ENCODE measurements at regions not wholly inside any gene's neighbourhood (a gene's known extent, or its start where the extent isn't known, plus 50 kb on each side); places are given as distances from the start of the nearest gene placed in this dataset.

DNA sequence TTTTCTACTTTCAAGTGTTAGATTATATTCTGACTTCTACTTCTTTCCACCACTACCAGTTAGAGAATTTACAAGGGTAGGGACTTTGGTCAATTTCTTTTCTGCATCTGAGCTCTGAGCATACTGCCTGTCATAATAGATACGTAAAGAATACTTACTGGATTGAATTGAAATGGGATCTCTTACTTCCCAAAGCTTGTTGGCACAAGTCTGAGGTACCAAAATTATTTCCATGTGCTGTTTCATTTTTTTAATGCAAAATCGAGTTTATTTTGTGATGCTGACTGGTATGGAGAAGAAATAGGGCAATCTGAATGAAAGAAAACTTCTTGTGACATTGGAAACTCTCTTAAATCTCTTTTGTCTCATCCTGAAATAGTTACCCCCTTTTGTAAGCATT, 428.9 kb downstream of the SPATA31D1 start (continued):
- TF ChIP-seq ZNF175 (tag by site-specific recombination; IDR thresholded peaks at IDR 0.05): no peak
- TF ChIP-seq ZNF561 (tag by site-specific recombination; IDR thresholded peaks at IDR 0.05; ENCODE audit: borderline replicate concordance): no peak
- no peak for TF ChIP-seq ZNF621 (tag by site-specific recombination; IDR thresholded peaks at IDR 0.05)
- TF ChIP-seq SETDB1 (IDR thresholded peaks at IDR 0.05; ENCODE audit: insufficient read length, low read length): no peak
- TF ChIP-seq ZNF830 (tag by site-specific recombination; IDR thresholded peaks at IDR 0.05; ENCODE audit: low read depth): no peak
- TF ChIP-seq ZFHX2 (tag by site-specific recombination; conservative IDR thresholded peaks at IDR 0.05): no peak

DNA sequence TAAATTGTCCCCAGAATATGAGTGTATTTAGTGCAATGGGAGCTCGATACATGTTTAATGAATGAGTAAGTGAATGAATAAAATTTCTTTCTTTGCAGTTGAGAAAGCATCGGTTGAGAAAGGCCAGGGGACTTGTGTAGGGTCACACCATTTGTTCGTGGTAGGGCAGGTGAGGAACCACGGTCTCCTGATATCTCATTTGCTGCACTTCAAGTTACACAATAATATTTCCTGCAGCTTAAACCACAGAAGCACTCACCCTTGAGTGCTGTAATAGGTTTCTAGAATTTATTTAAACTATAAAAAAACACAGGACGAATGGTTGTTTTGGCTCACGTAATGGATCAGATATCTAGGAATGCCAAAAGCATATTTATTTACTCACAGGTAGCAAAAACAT, 429.8 kb downstream of the SPATA31D1 start:
- TF ChIP-seq, protein P1, sequence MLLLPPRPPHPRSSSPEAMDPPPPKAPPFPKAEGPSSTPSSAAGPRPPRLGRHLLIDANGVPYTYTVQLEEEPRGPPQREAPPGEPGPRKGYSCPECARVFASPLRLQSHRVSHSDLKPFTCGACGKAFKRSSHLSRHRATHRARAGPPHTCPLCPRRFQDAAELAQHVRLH (tag by site-specific recombination; IDR thresholded peaks at IDR 0.05): no peak
- TF ChIP-seq SP2 (tag by site-specific recombination; IDR thresholded peaks at IDR 0.05) (no peak), ZNF776 (tag by site-specific recombination; IDR thresholded peaks at IDR 0.05; ENCODE audit: borderline replicate concordance) (no peak), ZNF341 (tag by site-specific recombination; IDR thresholded peaks at IDR 0.05; ENCODE audit: low read depth) (no peak), YY1 (tag by site-specific recombination; IDR thresholded peaks at IDR 0.05) (no peak), ZNF138 (tag by site-specific recombination; IDR thresholded peaks at IDR 0.05; ENCODE audit: borderline replicate concordance) (no peak), ZNF350 (tag by site-specific recombination; IDR thresholded peaks at IDR 0.05) (no peak), GLI2 (tag by site-specific recombination; IDR thresholded peaks at IDR 0.05; ENCODE audit: borderline replicate concordance, low read depth) (no peak), ZXDB (tag by site-specific recombination; IDR thresholded peaks at IDR 0.05) (no peak), ZNF221 (tag by site-specific recombination; IDR thresholded peaks at IDR 0.05; ENCODE audit: borderline replicate concordance) (no peak), ZNF140 (tag by site-specific recombination; IDR thresholded peaks at IDR 0.05) (no peak), TRIM28 (IDR thresholded peaks at IDR 0.05; ENCODE audit: borderline replicate concordance, low read length) (no peak), YY2 (tag by site-specific recombination; IDR thresholded peaks at IDR 0.05) (no peak), ZNF837 (tag by site-specific recombination; IDR thresholded peaks at IDR 0.05) (no peak), SCRT1 (tag by site-specific recombination; IDR thresholded peaks at IDR 0.05; ENCODE audit: borderline replicate concordance) (no peak), ZNF626 (tag by site-specific recombination; IDR thresholded peaks at IDR 0.05) (no peak)
- TF ChIP-seq, protein P2, sequence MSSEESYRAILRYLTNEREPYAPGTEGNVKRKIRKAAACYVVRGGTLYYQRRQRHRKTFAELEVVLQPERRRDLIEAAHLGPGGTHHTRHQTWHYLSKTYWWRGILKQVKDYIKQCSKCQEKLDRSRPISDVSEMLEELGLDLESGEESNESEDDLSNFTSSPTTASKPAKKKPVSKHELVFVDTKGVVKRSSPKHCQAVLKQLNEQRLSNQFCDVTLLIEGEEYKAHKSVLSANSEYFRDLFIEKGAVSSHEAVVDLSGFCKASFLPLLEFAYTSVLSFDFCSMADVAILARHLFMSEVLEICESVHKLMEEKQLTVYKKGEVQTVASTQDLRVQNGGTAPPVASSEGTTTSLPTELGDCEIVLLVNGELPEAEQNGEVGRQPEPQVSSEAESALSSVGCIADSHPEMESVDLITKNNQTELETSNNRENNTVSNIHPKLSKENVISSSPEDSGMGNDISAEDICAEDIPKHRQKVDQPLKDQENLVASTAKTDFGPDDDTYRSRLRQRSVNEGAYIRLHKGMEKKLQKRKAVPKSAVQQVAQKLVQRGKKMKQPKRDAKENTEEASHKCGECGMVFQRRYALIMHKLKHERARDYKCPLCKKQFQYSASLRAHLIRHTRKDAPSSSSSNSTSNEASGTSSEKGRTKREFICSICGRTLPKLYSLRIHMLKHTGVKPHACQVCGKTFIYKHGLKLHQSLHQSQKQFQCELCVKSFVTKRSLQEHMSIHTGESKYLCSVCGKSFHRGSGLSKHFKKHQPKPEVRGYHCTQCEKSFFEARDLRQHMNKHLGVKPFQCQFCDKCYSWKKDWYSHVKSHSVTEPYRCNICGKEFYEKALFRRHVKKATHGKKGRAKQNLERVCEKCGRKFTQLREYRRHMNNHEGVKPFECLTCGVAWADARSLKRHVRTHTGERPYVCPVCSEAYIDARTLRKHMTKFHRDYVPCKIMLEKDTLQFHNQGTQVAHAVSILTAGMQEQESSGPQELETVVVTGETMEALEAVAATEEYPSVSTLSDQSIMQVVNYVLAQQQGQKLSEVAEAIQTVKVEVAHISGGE (tag by site-specific recombination; conservative IDR thresholded peaks at IDR 0.05; ENCODE audit: low read depth): no peak
- TF ChIP-seq, protein P3, sequence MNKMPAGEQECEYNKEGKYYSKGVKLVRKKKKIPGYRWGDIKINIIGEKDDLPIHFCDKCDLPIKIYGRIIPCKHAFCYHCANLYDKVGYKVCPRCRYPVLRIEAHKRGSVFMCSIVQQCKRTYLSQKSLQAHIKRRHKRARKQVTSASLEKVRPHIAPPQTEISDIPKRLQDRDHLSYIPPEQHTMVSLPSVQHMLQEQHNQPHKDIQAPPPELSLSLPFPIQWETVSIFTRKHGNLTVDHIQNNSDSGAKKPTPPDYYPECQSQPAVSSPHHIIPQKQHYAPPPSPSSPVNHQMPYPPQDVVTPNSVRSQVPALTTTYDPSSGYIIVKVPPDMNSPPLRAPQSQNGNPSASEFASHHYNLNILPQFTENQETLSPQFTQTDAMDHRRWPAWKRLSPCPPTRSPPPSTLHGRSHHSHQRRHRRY (tag by site-specific recombination; IDR thresholded peaks at IDR 0.05): no peak
- TF ChIP-seq, protein P4, sequence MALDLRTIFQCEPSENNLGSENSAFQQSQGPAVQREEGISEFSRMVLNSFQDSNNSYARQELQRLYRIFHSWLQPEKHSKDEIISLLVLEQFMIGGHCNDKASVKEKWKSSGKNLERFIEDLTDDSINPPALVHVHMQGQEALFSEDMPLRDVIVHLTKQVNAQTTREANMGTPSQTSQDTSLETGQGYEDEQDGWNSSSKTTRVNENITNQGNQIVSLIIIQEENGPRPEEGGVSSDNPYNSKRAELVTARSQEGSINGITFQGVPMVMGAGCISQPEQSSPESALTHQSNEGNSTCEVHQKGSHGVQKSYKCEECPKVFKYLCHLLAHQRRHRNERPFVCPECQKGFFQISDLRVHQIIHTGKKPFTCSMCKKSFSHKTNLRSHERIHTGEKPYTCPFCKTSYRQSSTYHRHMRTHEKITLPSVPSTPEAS (tag by site-specific recombination; IDR thresholded peaks at IDR 0.05): no peak
- TF ChIP-seq, protein P5, sequence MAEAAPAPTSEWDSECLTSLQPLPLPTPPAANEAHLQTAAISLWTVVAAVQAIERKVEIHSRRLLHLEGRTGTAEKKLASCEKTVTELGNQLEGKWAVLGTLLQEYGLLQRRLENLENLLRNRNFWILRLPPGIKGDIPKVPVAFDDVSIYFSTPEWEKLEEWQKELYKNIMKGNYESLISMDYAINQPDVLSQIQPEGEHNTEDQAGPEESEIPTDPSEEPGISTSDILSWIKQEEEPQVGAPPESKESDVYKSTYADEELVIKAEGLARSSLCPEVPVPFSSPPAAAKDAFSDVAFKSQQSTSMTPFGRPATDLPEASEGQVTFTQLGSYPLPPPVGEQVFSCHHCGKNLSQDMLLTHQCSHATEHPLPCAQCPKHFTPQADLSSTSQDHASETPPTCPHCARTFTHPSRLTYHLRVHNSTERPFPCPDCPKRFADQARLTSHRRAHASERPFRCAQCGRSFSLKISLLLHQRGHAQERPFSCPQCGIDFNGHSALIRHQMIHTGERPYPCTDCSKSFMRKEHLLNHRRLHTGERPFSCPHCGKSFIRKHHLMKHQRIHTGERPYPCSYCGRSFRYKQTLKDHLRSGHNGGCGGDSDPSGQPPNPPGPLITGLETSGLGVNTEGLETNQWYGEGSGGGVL (tag by site-specific recombination; IDR thresholded peaks at IDR 0.05): no peak
- H3K9me3 ChIP-seq (ENCODE audit: control insufficient read depth, insufficient read depth, low read depth, low read length): no peaks in the 10 kb centered on the region
- ChIA-PET CTCF (no interaction called here), POLR2A (no interaction called here)
- no peaks in the 10 kb centered on the region for H3K4me1 ChIP-seq (ENCODE audit: control insufficient read depth, insufficient read depth, low read length)
- no peak overlapping the region for H3K4me3 ChIP-seq (ENCODE audit: low read depth, low read length)
- H3K27ac ChIP-seq (ENCODE audit: extremely low read depth, low read depth, low read length): no peak overlapping the region
- no peaks in the 10 kb centered on the region for H3K36me3 ChIP-seq (ENCODE audit: control insufficient read depth in 2 of 2, insufficient read depth in 1 of 2, low read length in 2 of 2)
